ENCODE measurements at regions not wholly inside any gene's neighbourhood (a gene's known extent, or its start where the extent isn't known, plus 50 kb on each side); places are given as distances from the start of the nearest gene placed in this dataset.

DNA sequence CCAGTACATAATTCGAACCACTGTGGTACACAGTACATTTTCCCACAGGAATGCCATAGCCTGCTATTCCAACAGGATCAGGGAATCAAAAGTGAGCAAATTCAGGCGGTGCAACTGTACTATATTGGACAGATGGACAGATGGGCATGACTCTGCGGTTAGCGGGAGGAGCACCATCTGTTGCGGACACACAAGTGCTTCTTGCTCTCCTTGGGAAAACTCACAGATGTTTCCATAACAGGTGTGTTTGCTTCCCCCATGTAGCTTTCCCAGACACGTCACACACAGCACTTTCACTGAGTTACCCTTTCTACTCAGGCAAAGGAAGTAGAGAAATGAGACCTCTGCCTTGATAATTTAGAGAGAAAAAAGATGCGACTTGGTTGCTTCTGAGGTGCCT, 325.1 kb upstream of the THBS1 start:
- TF ChIP-seq POLR2A (IDR thresholded peaks at IDR 0.05; ENCODE audit: low read depth, low read length) (no peak), TAF1 (IDR thresholded peaks at IDR 0.05; ENCODE audit: low read depth, low read length) (no peak)
